NCI-H510A (cell line): ENCODE measurements at regions not wholly inside any gene's neighbourhood (a gene's known extent, or its start where the extent isn't known, plus 50 kb on each side); places are given as distances from the start of the nearest gene placed in this dataset.
"Not testable (repeated sequence)": the region's sequence is repeated elsewhere in the genome, so short reads cannot be mapped to it uniquely, and the experiment has no call there.

Source experiments
- DNase-seq: peaks from one replicate; lab custom pipeline; 2025; lab: John Stamatoyannopoulos, UW

DNA sequence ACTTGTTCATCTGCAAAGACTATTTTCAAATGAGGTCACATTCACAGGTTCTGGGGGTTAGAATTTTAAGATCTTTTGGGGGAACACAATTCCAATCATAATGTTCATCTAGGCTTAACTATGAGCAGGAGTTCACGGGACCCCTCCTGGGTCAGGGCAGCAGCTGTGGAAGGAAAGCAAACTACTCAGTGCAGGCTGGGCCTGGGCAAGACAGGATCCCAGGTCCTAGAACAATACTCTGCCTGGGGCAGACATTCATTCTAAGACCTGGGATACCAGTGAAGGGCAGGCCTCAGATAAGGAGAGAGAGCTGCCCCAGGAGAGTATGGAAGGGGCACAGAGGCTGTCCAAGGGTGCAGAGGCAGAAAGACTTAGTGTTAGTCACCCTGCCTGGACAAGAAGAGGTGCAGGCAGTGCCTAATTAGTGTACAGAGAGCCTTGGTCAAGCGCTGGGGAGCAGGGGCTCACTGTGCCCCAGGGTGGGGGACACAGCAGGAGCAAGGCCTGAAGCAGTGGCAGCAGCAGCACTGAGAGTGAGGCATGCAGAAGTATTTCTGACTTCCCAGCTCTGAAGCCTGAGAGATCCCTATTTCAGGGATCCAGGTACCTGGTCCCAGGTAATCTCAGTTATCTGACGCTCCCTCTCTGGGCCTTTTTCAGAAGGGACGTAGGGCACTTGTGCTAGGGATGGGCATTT is 123.0 kb upstream of the MAMLD1 start:
- no peak for DNase-seq

- no peak for DNase-seq
These were observed 122.5 kb upstream of the MAMLD1 start for GRCh38 chrX:150240643-150240970.

DNA sequence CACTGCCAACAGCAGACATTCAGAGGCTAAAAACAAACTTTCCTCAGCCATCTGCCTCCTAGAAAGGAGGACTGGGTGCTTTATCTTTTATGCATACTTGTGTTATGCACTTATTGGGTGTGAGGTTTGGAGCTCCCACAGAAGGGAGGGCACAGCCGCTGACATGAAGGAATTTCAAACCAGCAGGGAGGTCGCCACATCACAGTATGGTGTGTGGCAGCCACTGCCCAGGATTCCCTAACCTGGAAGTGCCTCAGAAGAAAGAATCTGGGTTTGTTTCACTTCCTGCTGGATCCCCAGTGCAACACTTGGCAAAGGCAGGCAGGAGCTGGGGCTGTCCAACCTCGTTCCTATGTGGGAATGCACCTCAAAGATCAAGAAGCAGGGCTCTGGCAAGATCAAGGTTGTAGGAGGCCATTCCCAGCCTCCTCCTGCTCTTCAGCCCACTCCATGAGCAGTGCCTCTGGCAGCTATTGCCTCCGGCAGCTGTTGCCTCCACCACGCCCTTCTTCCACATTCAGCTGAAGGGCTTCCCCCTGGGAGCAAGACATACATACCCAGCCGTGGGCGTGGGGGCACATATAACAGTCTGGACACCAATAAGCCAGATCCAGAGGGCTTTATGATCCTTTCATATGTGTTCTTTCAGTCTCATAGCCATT is 109.0 kb upstream of the MAMLD1 start:
- no peak for DNase-seq

GRCh38 chrX:150254909-150255308 is 108.2 kb upstream of the MAMLD1 start:
- no peak for DNase-seq

GRCh38 chrX:150255441-150256296 is 107.4 kb upstream of the MAMLD1 start:
- no peak for DNase-seq

DNA sequence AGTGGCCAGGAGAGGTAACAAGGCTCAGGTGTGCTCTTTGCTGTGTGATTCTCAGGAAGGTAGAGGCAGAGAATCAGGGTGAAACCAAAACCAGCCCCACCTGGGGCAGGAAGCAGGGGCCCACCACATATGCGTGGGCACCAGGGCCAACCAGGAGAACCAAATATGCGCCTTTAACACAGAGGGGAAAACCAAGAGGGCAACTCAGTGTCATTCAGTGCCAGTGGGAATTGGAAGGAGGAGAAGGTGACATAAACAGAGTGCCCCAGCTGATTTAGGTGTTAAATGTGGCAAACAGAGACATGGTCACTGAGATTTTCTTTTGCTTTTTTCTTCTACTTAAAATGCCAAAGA is 106.8 kb upstream of the MAMLD1 start:
- no peak for DNase-seq

DNA sequence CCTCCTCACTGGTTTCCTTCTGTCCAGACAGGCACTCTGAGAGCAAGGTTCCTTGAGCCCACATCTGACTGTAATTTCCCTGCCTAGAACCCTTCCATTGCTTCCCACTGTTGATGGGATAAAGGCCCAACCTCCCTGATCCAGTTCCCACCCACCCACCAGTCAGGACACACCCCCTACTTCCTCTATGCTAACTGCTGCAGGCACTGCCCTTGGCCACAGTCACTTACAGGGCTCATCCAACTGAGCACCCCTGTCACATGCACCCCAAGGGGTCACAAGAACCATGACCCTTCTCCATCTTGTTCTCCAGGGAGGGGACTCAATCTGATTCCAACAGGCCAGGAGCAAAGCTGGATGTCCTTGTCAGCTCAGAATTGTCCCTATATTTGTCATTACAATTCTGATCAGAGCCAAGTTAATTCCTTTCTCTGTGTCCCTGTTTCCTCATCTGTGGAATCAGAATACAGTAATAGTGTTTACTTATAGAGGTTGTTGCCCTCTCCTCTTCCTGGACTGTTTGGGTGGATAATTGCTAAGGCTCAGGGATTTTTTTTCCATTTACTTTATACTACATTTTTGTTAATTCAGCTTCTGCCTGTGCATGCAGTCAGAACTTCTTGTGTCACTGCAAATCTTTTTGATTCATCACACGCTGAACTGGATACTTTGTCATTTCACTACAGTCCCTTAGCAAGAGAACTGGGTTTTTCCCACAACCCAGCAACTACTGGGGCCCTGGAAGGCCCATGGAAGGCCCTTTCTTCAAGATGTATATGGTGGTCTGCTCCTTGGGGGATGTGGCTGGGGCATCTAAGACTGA is 105.6 kb upstream of the MAMLD1 start:
- no peak for DNase-seq

DNA sequence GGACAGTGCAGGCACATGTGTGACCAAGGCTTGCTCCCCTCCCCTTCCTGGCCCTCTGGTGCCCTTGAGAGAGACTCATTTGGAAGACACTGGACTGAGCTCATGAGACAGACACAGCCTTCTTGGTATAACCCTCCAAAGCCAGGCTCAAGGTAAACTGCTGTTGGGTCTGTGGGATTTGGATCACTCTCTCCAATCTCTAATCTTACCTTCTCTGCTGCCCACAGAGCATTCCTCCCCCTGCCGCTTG is 105.0 kb upstream of the MAMLD1 start:
- DNase-seq: no peak

DNA sequence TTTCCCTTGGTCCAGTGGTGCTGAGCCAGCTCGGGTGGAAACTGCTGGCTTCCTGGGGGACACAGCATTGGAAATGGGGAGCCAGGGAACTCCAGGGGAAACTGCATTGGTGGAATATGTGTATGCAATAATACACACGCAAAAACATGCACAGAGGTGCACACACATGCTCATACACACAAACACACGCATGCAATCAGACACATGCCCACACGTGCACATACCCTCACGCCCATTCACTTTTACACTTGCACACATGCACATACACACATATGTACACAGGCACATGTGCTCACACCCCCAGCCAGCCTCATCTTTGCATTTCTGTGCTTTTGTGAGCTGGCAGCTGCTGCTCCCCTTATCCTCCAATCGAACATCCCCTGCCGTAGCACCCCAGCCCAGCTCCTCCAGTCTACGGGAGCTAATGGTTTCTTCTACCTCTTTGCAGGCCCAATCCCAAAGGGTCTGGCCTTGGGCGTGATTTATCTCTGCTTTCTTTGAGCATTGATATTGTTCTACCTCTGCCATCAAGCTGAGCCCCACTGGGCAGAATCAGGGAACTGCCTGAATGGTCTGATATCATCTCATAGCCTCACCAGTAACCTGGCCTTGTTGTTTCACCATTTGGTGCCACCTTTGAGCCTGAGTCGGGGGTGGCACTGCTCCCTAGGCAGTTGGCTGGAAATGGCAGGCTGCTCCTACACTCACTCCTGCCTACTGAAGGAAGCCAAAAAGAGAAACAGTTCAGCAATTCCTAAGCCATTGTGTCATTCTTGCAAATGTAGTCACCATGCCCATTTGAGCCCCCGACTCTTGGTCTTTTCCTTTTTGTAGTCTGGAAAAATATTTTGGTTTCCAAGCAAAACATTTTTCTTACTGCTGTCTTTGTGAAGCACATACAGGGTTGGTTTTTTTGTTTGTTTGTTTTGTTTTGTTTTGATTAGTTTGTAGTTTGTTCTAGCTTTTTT is 104.4 kb upstream of the MAMLD1 start:
- DNase-seq: no peak

- DNase-seq: no peak
These were observed 100.7 kb upstream of the MAMLD1 start for GRCh38 chrX:150262456-150262855.

DNA sequence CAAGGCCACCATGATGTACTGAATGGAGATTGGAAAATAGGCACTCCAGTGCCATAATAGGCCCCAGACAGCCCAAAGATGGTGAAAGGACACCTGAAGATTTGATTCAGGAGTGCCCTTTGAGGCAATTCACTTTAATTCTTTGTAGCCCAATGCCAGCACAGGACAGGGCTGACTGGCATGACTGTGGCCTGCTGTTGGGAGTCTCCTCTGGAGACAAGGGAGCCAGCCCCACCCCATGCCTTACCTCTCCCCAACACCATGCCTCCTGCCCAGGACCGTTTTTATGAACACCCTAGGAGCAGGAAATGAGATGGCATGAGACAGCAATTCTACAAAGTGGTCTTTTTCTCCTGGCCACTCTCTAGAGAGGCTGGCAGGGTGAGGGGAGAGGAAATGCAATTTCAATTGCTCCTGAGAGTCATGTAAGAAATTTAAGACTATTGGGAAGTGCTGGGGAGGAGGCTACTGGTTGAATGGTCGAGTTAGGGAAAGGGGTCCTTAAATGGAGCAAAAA is 94.2 kb upstream of the MAMLD1 start:
- no peak for DNase-seq

GRCh38 chrX:150269605-150270254 is 93.4 kb upstream of the MAMLD1 start:
- no peak for DNase-seq

GRCh38 chrX:150270622-150271021 is 92.5 kb upstream of the MAMLD1 start:
- DNase-seq: no peak

DNA sequence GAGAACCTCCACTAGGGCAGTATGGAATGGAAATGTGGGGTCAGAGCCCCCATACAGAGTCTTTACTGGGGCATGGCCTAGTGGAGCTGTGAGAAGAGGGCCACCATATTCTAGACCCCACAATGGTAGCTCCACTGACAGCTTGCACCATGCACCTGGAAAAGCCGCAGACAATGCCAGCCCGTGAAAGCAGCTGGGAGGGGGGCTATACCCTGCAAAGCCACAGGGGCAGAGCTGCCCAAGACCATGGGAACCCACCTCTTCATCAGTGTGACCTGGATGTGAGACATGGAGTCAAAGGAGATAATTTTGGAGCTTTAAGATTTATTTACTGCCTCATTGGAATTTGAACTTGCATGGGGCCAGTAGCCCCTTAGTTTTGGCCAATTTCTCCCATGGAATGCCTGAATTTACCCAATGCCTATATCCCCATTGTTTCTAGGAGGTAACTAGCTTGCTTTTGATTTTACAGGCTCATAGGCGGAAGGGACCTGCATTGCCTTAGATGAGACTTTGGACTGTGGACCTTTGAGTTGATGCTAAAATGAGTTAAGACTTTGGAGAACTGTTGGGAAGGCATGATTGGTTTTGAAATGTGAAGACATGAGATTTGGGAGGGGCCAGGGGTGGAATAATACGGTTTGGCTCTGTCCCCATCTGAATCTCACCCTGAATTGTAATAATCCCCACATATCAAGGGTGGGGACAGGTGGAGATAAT is 89.4 kb upstream of the MAMLD1 start:
- not testable (repeated sequence) for DNase-seq

GRCh38 chrX:150282953-150283352 is 80.2 kb upstream of the MAMLD1 start:
- no peak for DNase-seq

- no peak for DNase-seq
These were observed 72.1 kb upstream of the MAMLD1 start for GRCh38 chrX:150291014-150291413.

GRCh38 chrX:150293311-150294013 is 69.7 kb upstream of the MAMLD1 start:
- no peak for DNase-seq

- DNase-seq: no peak
These were observed 64.1 kb upstream of the MAMLD1 start for GRCh38 chrX:150298841-150299551.

DNA sequence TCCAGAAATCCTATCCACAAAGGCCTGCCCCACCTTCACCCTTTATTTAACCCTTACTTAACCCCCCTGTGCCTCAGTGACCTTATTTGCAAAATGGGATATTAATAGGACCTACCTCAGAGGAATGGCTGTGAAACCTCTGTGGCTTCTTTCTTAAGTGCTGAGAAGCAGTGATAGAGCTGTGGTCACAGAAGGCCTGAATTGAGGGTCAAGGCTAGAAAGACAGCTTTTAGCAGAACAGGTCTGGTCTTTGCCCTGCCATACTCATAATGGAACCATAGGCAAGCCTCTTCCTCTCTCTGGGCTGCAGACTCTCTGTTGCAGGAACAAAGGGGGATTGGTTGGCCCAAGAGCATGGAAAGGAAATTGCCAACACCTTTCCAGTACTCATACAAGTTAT is 63.5 kb upstream of the MAMLD1 start:
- no peak for DNase-seq
